Endodermal cell (in vitro differentiated cells): ENCODE measurements at regions not wholly inside any gene's neighbourhood (a gene's known extent, or its start where the extent isn't known, plus 50 kb on each side); places are given as distances from the start of the nearest gene placed in this dataset.

Experiments used
- DNase-seq: peaks from one replicate; pipeline ENCODE4 v3.0.0-alpha.2; 2017
- H3K27ac ChIP-seq: 2 replicates; pipeline ENCODE4 v1.5.1; 2013; ENCODE audit warnings: mild to moderate bottlenecking, low read depth, low read length, moderate library complexity
- H3K27me3 ChIP-seq: 2 replicates; pipeline ENCODE4 v1.6.1; 2013; ENCODE audit warnings: mild to moderate bottlenecking, low read length, moderate library complexity; ENCODE audit not compliant: insufficient read depth, control insufficient read depth, poor library complexity, severe bottlenecking
- H3K36me3 ChIP-seq: 2 replicates; pipeline ENCODE4 v1.7.0; 2013; ENCODE audit warnings: mild to moderate bottlenecking, low read length, moderate library complexity; ENCODE audit not compliant: control insufficient read depth, insufficient read depth
- H3K4me1 ChIP-seq: one replicate; pipeline ENCODE4 v1.7.0; 2013; ENCODE audit warnings: low read length; ENCODE audit not compliant: control insufficient read depth, insufficient read depth
- H3K4me3 ChIP-seq: 2 replicates; pipeline ENCODE4 v1.5.1; 2013; ENCODE audit warnings: mild to moderate bottlenecking, low read length, moderate library complexity
- H3K9ac ChIP-seq: 2 replicates; pipeline ENCODE4 v1.6.1; 2013; ENCODE audit warnings: mild to moderate bottlenecking, low read length, moderate library complexity; ENCODE audit not compliant: poor library complexity, severe bottlenecking; ENCODE audit errors: extremely low read depth
- H3K9me3 ChIP-seq: 2 replicates; pipeline ENCODE4 v1.6.1; 2013; ENCODE audit warnings: mild to moderate bottlenecking, low read length, moderate library complexity; ENCODE audit not compliant: control insufficient read depth
- H3K27ac Mint-ChIP-seq: 2 replicates; pipeline ENCODE4 v1.8.0; 2020; ENCODE audit warnings: mixed read lengths
- H3K27me3 Mint-ChIP-seq: 2 replicates; pipeline ENCODE4 v1.8.0; 2021; ENCODE audit warnings: mild to moderate bottlenecking, mixed read lengths; ENCODE audit not compliant: insufficient read depth
- H3K36me3 Mint-ChIP-seq: 2 replicates; pipeline ENCODE4 v1.8.0; 2020; ENCODE audit warnings: low read depth, mixed read lengths
- H3K4me1 Mint-ChIP-seq: 2 replicates; pipeline ENCODE4 v1.8.0; 2020; ENCODE audit warnings: mixed read lengths
- H3K4me3 Mint-ChIP-seq: 2 replicates; pipeline ENCODE4 v1.8.0; 2020; ENCODE audit warnings: mild to moderate bottlenecking, moderate library complexity, mixed read lengths
- H3K9me3 Mint-ChIP-seq: 2 replicates; pipeline ENCODE4 v1.8.0; 2020; ENCODE audit warnings: mild to moderate bottlenecking, mixed read lengths
- WGBS, 2 experiments: methylation state at CpG; one replicate each; pipeline versions ENCODE4 v1.1.5 to v1.1.7; 2013; ENCODE audit warnings: missing lambda C conversion rate in 2 of 2, mixed read lengths in 1 of 2; ENCODE audit not compliant: insufficient coverage in 1 of 2, insufficient read length in 1 of 2; 5-methylcytosine and 5-hydroxymethylcytosine counted together
- TF ChIP-seq, protein P1 (sequence below): fragments of 200-600 bp; sonication (generic); conservative IDR thresholded peaks from 2 replicates; pipeline ENCODE4 v1.5.0; 2021; ENCODE audit warnings: antibody characterized with exemption, mild to moderate bottlenecking

DNA sequence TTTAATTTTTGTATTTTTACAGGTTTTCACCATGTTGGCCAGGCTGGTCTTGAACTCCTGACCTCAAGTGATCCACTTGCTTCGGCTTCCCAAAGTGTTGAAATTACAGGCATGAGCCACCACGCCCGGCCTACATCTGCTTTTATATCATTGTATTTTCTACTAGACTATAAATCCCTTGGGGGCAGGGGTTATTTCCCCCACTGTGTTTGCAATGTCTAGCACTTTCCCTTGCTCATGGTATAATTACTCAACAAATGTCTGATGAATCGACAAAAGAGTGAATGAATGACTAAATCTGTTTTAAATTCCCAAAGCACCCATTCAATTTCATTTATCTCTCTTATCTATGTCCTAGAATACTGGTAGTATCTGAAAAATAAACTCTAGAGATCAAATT lies 244.5 kb upstream of the CSNK1A1L start:
- H3K27me3 Mint-ChIP-seq = no peaks in the 10 kb centered on the region
- H3K4me1 ChIP-seq = peaks cover 4% of the 10 kb centered on the region
- peaks cover 9% of the 10 kb centered on the region for H3K4me1 Mint-ChIP-seq
- no peaks in the 10 kb centered on the region for H3K27me3 ChIP-seq
- TF ChIP-seq, protein P1, sequence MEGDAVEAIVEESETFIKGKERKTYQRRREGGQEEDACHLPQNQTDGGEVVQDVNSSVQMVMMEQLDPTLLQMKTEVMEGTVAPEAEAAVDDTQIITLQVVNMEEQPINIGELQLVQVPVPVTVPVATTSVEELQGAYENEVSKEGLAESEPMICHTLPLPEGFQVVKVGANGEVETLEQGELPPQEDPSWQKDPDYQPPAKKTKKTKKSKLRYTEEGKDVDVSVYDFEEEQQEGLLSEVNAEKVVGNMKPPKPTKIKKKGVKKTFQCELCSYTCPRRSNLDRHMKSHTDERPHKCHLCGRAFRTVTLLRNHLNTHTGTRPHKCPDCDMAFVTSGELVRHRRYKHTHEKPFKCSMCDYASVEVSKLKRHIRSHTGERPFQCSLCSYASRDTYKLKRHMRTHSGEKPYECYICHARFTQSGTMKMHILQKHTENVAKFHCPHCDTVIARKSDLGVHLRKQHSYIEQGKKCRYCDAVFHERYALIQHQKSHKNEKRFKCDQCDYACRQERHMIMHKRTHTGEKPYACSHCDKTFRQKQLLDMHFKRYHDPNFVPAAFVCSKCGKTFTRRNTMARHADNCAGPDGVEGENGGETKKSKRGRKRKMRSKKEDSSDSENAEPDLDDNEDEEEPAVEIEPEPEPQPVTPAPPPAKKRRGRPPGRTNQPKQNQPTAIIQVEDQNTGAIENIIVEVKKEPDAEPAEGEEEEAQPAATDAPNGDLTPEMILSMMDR = no peak
- no peak overlapping the region for H3K9ac ChIP-seq
- no peaks in the 10 kb centered on the region for H3K36me3 Mint-ChIP-seq
- H3K27ac ChIP-seq = no peak overlapping the region
- WGBS, 2 experiments = 87 to 95% methylated on average over 4 of the region's 4 CpGs
- H3K4me3 ChIP-seq = no peak overlapping the region
- no peaks in the 10 kb centered on the region for H3K36me3 ChIP-seq
- no peak overlapping the region for H3K27ac Mint-ChIP-seq
- no peak for DNase-seq
- H3K9me3 ChIP-seq = peaks cover 4% of the 10 kb centered on the region
- H3K4me3 Mint-ChIP-seq = no peak overlapping the region
- H3K9me3 Mint-ChIP-seq = no peaks in the 10 kb centered on the region

DNA sequence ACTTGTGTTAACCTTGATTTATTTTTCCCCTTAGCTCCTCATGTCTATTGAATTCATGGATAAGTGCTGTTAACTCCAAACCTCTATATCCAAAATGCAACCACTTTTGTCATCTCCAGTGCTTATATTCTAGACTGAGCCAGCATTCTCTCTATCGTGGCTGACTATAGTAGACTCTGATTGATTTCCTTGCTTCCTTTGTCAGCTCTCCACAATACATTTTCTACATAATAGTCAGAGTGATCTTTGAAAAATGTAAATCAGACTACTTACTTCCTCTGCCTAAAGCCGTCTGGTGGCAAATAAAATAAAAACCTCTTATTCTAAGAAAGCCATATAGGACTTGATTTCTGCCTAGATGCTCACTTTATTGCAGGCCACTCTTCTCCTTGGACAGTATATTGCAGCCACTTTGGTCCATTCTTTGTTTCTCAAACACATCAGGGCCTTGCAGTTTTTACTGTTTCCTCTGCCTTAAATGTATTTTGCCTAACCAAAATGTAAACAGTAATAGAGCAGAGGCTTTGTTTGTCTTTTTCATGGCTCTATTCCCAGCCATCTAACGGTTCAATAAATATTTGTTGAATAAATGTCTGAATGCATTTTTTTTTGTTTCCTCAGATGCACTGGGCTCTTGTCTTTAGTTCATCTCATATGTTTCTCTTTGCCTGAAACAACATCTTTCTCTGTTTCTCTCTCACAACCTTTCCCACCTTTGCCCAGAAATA lies 243.6 kb upstream of the CSNK1A1L start:
- H3K36me3 Mint-ChIP-seq = no peaks in the 10 kb centered on the region
- Histone ChIP-seq H3K9me3 (peaks cover 4% of the 10 kb centered on the region), H3K27ac (no peak overlapping the region), H3K4me1 (peaks cover 4% of the 10 kb centered on the region), H3K36me3 (no peaks in the 10 kb centered on the region), H3K9ac (no peak overlapping the region), H3K27me3 (no peaks in the 10 kb centered on the region), H3K4me3 (no peak overlapping the region)
- DNase-seq = no peak
- TF ChIP-seq, protein P1 = no peak
- no peaks in the 10 kb centered on the region for H3K27me3 Mint-ChIP-seq
- H3K4me3 Mint-ChIP-seq = no peak overlapping the region
- peaks cover 9% of the 10 kb centered on the region for H3K4me1 Mint-ChIP-seq
- no peaks in the 10 kb centered on the region for H3K9me3 Mint-ChIP-seq
- 92 to 100% methylated on average over 3 of the region's 3 CpGs for WGBS, 2 experiments
- H3K27ac Mint-ChIP-seq = no peak overlapping the region

DNA sequence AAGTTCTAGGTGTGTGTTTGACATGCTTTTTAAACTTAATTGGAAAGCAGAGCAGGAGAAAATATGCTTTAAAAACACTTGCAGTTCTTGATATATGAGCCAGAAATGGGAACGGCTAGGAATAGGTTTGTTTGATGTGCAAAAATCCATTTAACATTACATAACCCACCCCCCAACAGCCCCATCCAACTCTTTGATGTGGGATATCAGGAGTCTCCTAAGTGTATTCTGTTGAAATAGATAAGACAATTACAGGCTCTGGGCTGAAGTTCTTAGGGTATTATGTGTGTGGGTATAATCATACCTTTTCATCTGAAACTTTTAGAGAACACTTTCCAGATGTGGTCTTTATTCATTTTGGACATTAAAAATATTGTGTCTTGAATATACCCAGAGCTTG lies 240.4 kb upstream of the CSNK1A1L start:
- Histone ChIP-seq H3K27ac (no peak overlapping the region), H3K4me1 (peaks cover 4% of the 10 kb centered on the region), H3K9me3 (peaks cover 4% of the 10 kb centered on the region), H3K36me3 (no peaks in the 10 kb centered on the region), H3K4me3 (no peak overlapping the region), H3K9ac (no peak overlapping the region), H3K27me3 (no peaks in the 10 kb centered on the region)
- H3K36me3 Mint-ChIP-seq = no peaks in the 10 kb centered on the region
- no peaks in the 10 kb centered on the region for H3K27me3 Mint-ChIP-seq
- WGBS, 2 experiments = no CpG with 5 or more reads among the region's 1 CpG
- DNase-seq = no peak
- peaks cover 9% of the 10 kb centered on the region for H3K4me1 Mint-ChIP-seq
- H3K4me3 Mint-ChIP-seq = no peak overlapping the region
- H3K9me3 Mint-ChIP-seq = no peaks in the 10 kb centered on the region
- no peak overlapping the region for H3K27ac Mint-ChIP-seq
- TF ChIP-seq, protein P1 = no peak
